Gastroesophageal sphincter (tissue), 4 donors: ENCODE measurements at regions not wholly inside any gene's neighbourhood (a gene's known extent, or its start where the extent isn't known, plus 50 kb on each side); places are given as distances from the start of the nearest gene placed in this dataset.

Experiments used
- ATAC-seq: fragments of 150-250 bp; one replicate; pipeline ENCODE4 v1.9.1; 2016; ENCODE audit warnings: mild to moderate bottlenecking, moderate library complexity
- H3K27ac ChIP-seq, 4 donors: fragments of 200-600 bp; sonication (generic) in 3 of 4; 1 replicate in 3 of 4; 2 replicates in 1 of 4; pipeline ENCODE4 v1.5.1; 2016 to 2019
- H3K27me3 ChIP-seq: fragments of 200-600 bp; sonication (generic); one replicate; pipeline ENCODE4 v1.5.1; 2019
- H3K36me3 ChIP-seq, 2 donors: fragments of 200-600 bp; sonication (generic); one replicate each; pipeline ENCODE4 v1.5.1; 2019; ENCODE audit warnings: control low read depth in 1 of 2
- H3K4me1 ChIP-seq, 3 donors: fragments of 200-600 bp; sonication (generic); 1 replicate in 2 of 3; 2 replicates in 1 of 3; pipeline ENCODE4 v1.5.1; 2016 to 2019; ENCODE audit warnings: control low read depth in 2 of 3
- H3K4me3 ChIP-seq, 2 donors: fragments of 200-600 bp; sonication (generic); one replicate each; pipeline ENCODE4 v1.5.1; 2019; ENCODE audit warnings: mild to moderate bottlenecking in 1 of 2, moderate library complexity in 1 of 2
- H3K9me3 ChIP-seq, 3 donors: fragments of 200-600 bp; sonication (generic); one replicate each; pipeline ENCODE4 v1.5.1; 2017 to 2019; ENCODE audit warnings: control low read depth in 2 of 3
- CTCF ChIP-seq, 4 experiments: fragments of 200-600 bp in 2 of 4; fragments of 450-650 bp in 2 of 4; sonication (generic) in 1 of 4; IDR thresholded peaks; one replicate each; pipeline ENCODE4 v1.5.1; 2017 to 2019; ENCODE audit warnings: antibody characterized with exemption in 4 of 4, mild to moderate bottlenecking in 2 of 4, moderate library complexity in 2 of 4
- EP300 ChIP-seq: sonication (generic); formaldehyde crosslinking; IDR thresholded peaks from one replicate; pipeline ENCODE4 v1.6.1; 2017; ENCODE audit warnings: antibody characterized with exemption, mild to moderate bottlenecking
- POLR2A ChIP-seq, 2 donors: fragments of 450-650 bp; IDR thresholded peaks; one replicate each; pipeline ENCODE4 v1.6.1; 2017; ENCODE audit warnings: antibody characterized with exemption in 2 of 2, mild to moderate bottlenecking in 2 of 2, moderate library complexity in 1 of 2
- POLR2AphosphoS5 ChIP-seq: sonication (generic); formaldehyde crosslinking; IDR thresholded peaks from one replicate; pipeline ENCODE4 v1.6.1; 2017; ENCODE audit warnings: antibody characterized with exemption
- WGBS, 2 donors: methylation state at CpG; one replicate each; pipeline ENCODE4 v1.1.5; 2018; ENCODE audit warnings: low coverage in 1 of 2; 5-methylcytosine and 5-hydroxymethylcytosine counted together

- H3K27me3 ChIP-seq = no peaks in the 10 kb centered on the region
- 60 to 81% methylated on average over 2 of the region's 2 CpGs for WGBS, 2 donors
- H3K36me3 ChIP-seq = no peaks in the 10 kb centered on the region
- H3K9me3 ChIP-seq = peaks cover 0 to 8% (median 0%) of the 10 kb centered on the region in 3 donors
- TF ChIP-seq POLR2AphosphoS5 = no peak
- no peak for TF ChIP-seq CTCF (IDR thresholded peaks at IDR 0.05)
- TF ChIP-seq EP300 = no peak
- TF ChIP-seq POLR2A (IDR thresholded peaks at IDR 0.05) = no peak
- H3K4me3 ChIP-seq = no peak overlapping the region
- no peak for ATAC-seq
- no peak overlapping the region for H3K27ac ChIP-seq
- no peaks in the 10 kb centered on the region for H3K4me1 ChIP-seq
These were observed 322.5 kb downstream of the HAO1 start for GRCh38 chr20:7617797-7618196.

- Histone ChIP-seq H3K4me1 (no peaks in the 10 kb centered on the region), H3K4me3 (no peak overlapping the region), H3K36me3 (no peaks in the 10 kb centered on the region), H3K27ac (no peak overlapping the region), H3K27me3 (no peaks in the 10 kb centered on the region), H3K9me3 (peaks cover 0 to 8% (median 0%) of the 10 kb centered on the region in 3 donors)
- WGBS, 2 donors = 80 to 82% methylated on average over 2 to 3 of the region's 28 CpGs
- TF ChIP-seq POLR2AphosphoS5 (no peak), POLR2A (IDR thresholded peaks at IDR 0.05) (no peak), CTCF (IDR thresholded peaks at IDR 0.05) (no peak), EP300 (no peak)
- ATAC-seq = no peak
These were observed 317.8 kb downstream of the HAO1 start for GRCh38 chr20:7622399-7622961.

DNA sequence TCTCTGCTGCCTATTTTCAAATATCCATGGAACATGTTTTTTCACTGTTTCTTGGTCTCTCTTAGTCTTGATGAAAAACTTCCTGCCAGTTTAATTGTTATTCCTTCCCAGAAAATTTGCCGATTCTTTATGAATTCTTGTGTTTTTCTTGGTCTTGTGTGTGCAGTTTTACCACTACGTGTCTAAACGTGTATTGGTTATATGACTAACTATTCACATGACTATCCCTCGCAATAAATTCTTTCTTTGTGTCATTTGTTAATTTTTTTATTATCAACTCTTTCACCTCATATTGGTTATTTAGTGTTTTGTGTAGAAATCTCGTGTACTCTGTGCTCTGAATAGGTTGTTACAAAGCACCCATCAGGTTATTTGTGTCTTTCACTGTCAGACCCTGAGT, 315.4 kb downstream of the HAO1 start:
- Histone ChIP-seq H3K36me3 (no peaks in the 10 kb centered on the region), H3K27ac (no peak overlapping the region), H3K4me1 (no peaks in the 10 kb centered on the region), H3K4me3 (no peak overlapping the region), H3K9me3 (peaks cover 0 to 8% (median 0%) of the 10 kb centered on the region in 3 donors), H3K27me3 (no peaks in the 10 kb centered on the region)
- no peak for ATAC-seq
- WGBS, 2 donors = 85 to 88% methylated on average over 5 of the region's 5 CpGs
- TF ChIP-seq CTCF (IDR thresholded peaks at IDR 0.05) (no peak), EP300 (no peak), POLR2A (IDR thresholded peaks at IDR 0.05) (no peak), POLR2AphosphoS5 (no peak)

DNA sequence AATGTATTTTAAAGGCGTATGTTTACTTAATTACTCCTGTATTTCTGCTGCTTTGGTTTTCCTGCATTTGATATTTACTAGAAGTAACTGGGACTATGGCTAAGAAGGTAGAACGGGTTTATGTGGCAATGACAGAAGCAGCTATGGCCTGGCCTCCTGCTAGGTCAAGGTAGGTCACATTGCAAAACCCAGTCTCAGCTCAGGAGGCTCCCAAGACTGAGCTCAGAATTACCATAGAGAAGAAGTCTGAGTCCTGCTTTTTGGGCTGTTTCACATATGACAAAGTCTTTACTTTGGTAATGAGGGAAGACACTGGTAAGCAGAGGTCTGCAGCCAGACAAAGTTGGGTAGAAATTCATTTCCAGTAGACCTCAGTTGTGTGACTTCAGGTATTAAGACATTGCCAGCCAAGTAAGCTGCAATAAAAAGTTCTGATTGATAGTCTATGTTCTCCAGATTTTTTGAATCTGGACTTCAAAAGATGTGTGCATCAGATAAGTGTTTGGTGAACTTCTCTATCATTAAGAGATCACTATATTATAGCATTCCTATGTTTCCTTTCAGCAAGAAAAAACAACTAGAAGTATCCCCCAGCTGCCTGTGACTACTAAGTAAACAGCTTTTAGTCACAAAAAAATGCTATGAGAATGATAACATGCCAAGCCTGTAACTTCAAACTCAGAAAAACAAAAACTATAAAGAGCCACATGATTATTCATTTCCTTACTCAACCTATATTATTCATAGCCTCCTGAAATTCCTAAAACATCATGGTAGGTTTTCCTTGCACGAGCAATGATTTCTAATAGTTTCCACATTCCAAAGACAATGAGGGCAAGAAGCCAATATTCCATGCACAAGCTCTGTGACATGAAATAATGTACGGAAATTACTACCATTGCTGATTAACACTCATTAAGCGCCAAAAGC, 312.3 kb downstream of the HAO1 start:
- no peaks in the 10 kb centered on the region for H3K27me3 ChIP-seq
- TF ChIP-seq POLR2AphosphoS5 (no peak), CTCF (IDR thresholded peaks at IDR 0.05) (no peak), POLR2A (IDR thresholded peaks at IDR 0.05) (no peak), EP300 (no peak)
- H3K9me3 ChIP-seq = no peaks in the 10 kb centered on the region
- no peaks in the 10 kb centered on the region for H3K36me3 ChIP-seq
- H3K4me3 ChIP-seq = no peak overlapping the region
- WGBS, 2 donors = 50 to 66% methylated on average over 5 of the region's 5 CpGs
- no peak overlapping the region for H3K27ac ChIP-seq
- ATAC-seq = no peak
- H3K4me1 ChIP-seq = no peaks in the 10 kb centered on the region

DNA sequence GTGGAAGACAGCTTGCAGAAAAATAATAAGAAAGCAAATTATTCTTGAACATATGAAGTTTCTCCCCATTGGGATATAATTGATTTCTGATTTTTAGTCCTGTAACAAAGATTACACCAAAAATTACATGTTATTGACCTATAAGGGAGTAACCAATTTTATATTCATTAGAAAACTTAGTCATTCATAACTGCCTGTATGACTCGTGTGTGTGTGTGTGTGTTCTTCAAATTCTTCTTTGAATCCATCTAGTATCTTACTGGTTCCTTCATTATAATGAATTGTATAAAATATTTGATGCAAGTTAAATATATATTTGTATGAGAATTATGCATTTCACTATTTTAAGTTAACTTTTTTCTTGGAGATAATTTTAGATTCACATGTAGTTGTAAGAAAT, 310.4 kb downstream of the HAO1 start:
- Histone ChIP-seq H3K27ac (no peak overlapping the region), H3K4me1 (no peaks in the 10 kb centered on the region), H3K27me3 (peaks cover 2% of the 10 kb centered on the region), H3K36me3 (no peaks in the 10 kb centered on the region), H3K9me3 (no peaks in the 10 kb centered on the region), H3K4me3 (no peak overlapping the region)
- WGBS, 2 donors = 35 to 48% methylated on average over 1 of the region's 1 CpG
- TF ChIP-seq POLR2A (IDR thresholded peaks at IDR 0.05) = no peak
- TF ChIP-seq EP300 = no peak
- TF ChIP-seq POLR2AphosphoS5 = no peak
- no peak for TF ChIP-seq CTCF (IDR thresholded peaks at IDR 0.05)
- ATAC-seq = no peak
